AG04449 (cell line): ENCODE measurements at regions not wholly inside any gene's neighbourhood (a gene's known extent, or its start where the extent isn't known, plus 50 kb on each side); places are given as distances from the start of the nearest gene placed in this dataset.

ENCODE experiments used
- CTCF ChIA-PET: fragments of 350-600 bp; formaldehyde crosslinking; extraction: SDS; loops from one replicate; lab custom pipeline; 2021; ENCODE audit warnings: antibody characterized with exemption; lab: Yijun Ruan, JAX
- POLR2A ChIA-PET: fragments of 400-600, 350-600 bp; formaldehyde crosslinking; extraction: SDS; loops from one replicate; lab custom pipeline; 2020; ENCODE audit warnings: antibody characterized with exemption, inconsistent platforms; lab: Yijun Ruan, JAX
- DNase-seq: peaks from one replicate; pipeline ENCODE4 v3.0.0-alpha.2; 2010; ENCODE audit warnings: low read depth, low spot score
- H3K4me3 ChIP-seq: 2 replicates; pipeline ENCODE4 v1.5.1; 2011; ENCODE audit warnings: low read depth, mild to moderate bottlenecking, control low read depth, low read length
- TF ChIP-seq, protein P1 (sequence below): IDR thresholded peaks from one replicate; pipeline ENCODE4 v1.5.1; 2011; ENCODE audit warnings: mild to moderate bottlenecking, moderate library complexity, low read length, control low read depth, inconsistent platforms; ENCODE audit not compliant: insufficient read depth; ENCODE audit errors: missing control alignments

DNA sequence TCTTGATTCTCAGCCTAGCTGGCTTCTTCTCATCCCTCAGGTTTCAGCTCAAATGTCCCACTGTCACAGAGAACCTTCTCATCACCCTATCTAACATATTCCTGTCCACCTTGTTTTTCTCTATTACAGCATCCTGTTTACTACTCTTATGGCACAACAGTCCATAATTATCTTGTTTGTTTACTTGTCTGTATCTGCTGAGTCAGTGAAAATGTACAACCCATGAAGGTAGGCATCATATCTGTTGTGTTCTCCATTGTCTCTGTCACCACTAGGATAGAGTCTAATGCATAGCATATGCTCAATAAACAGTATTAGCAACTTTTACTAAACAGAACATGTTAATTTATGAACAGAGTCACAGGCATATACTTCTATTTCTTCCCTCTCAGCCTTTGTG lies 261.7 kb downstream of the ETAA1 start:
- no peak overlapping the region for H3K4me3 ChIP-seq
- ChIA-PET POLR2A (no interaction called here), CTCF (interaction anchor here (2.5 kb wide), 1 partner anchor 8 kb away, joined by 13 read pairs; no protein-coding TSS in a partner anchor)
- no peak for DNase-seq
- TF ChIP-seq, protein P1, sequence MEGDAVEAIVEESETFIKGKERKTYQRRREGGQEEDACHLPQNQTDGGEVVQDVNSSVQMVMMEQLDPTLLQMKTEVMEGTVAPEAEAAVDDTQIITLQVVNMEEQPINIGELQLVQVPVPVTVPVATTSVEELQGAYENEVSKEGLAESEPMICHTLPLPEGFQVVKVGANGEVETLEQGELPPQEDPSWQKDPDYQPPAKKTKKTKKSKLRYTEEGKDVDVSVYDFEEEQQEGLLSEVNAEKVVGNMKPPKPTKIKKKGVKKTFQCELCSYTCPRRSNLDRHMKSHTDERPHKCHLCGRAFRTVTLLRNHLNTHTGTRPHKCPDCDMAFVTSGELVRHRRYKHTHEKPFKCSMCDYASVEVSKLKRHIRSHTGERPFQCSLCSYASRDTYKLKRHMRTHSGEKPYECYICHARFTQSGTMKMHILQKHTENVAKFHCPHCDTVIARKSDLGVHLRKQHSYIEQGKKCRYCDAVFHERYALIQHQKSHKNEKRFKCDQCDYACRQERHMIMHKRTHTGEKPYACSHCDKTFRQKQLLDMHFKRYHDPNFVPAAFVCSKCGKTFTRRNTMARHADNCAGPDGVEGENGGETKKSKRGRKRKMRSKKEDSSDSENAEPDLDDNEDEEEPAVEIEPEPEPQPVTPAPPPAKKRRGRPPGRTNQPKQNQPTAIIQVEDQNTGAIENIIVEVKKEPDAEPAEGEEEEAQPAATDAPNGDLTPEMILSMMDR = no peak

DNA sequence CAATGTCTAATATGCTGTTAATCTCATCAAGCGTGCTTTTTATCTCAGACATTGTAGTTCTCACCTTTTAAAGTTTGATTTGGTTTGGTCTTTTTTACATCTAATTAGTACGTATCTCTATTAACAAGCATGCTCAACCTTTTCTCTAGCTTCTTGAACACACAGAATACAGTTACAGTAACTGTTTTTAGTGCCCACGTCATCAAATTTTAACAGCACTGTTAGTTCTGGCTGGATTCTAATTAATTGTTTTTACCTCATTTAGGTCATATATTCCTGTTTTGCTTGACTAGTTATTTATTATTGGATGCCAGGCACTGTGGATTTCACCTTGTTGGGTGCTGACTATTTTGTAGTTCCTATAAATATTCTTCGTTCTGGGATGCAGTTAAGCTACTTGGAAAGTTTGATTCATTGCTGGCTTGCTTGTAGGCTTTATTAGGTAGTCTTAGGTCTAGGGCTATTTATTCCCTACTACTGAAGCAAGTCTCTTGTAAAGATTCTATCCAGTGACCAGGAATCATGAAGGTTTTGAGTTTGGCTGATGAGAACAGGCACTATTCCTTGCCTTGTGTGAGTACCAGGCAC lies 263.0 kb downstream of the ETAA1 start:
- H3K4me3 ChIP-seq = no peak overlapping the region
- DNase-seq = no peak
- TF ChIP-seq, protein P1 = no peak
- CTCF ChIA-PET = interaction anchor here (1.1 to 2.5 kb wide), 2 partner anchors 9 to 186 kb away, joined by 4 to 13 read pairs; no protein-coding TSS in a partner anchor
- POLR2A ChIA-PET = no interaction called here

DNA sequence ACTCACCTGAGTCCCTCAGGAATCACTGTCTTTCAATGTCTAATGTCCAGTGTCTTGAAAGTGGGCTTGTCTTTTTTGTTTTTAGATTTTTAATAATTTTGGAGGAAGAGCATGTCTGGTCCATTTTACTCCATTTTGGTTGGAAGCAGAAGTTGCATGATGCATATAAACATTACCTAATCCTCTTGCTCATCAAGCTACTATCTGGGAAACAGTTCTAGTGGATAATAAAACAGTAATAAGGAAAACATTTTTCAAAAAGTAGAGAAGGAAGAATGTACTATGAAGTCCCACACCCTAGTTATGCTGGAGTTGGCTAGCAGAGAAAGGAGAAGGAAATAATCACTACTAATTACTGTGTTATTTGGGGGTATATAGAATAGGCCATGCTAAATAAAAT lies 263.7 kb downstream of the ETAA1 start:
- TF ChIP-seq, protein P1 = no peak
- ChIA-PET CTCF (interaction anchor here (1.1 to 2.5 kb wide), 2 partner anchors 10 to 185 kb away, joined by 4 to 13 read pairs; no protein-coding TSS in a partner anchor), POLR2A (no interaction called here)
- no peak for DNase-seq
- H3K4me3 ChIP-seq = no peak overlapping the region

DNA sequence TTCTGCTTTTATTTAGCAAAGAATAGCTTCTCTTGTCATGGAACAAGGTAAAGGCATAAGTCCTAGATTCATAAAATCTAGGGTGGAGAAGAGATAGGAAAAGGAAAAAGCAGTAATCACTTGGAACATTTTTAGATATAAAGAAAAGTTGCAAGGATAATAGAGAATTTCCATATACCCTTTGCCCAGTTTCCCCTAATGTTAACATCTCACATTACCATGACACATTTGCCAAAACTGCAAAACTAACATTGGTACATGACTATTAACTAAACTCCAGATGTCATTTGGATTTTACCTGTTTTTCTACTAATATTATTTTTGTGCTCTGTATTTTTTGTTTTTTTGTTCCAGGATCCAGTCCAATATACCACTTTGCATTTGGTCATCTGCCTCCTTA lies 265.1 kb downstream of the ETAA1 start:
- TF ChIP-seq, protein P1 = no peak
- ChIA-PET CTCF (interaction anchor here (1.0 kb wide), 1 partner anchor 11 kb away, joined by 5 read pairs; no protein-coding TSS in a partner anchor), POLR2A (no interaction called here)

DNA sequence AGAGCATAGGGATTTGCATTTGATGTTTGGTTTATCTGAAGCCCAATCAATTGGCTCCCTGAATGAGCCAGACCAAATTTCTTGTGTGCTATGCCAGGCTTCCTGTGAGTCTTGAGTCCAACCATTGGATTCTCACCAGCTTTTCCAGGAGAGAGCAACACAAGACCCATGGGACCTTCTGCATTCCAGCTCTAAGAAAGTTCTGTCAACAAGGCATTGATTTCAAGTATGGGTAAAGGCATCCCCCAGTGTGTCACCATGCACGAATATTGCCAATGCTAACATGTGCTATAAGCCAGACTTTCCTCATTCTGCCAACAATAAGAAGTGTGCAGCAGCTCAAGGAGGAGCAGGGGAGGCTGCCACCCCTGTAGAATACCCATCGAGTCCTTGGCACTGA lies 266.6 kb downstream of the ETAA1 start:
- no peak overlapping the region for H3K4me3 ChIP-seq
- TF ChIP-seq, protein P1 = no peak
- CTCF ChIA-PET = interaction anchor here (0.6 to 1.0 kb wide), 3 partner anchors 10 to 70 kb away, joined by 3 to 6 read pairs (median 4); no protein-coding TSS in a partner anchor
- POLR2A ChIA-PET = no interaction called here
- no peak for DNase-seq

More for the DNA sequence above, 265.1 kb downstream of the ETAA1 start:
- H3K4me3 ChIP-seq = no peak overlapping the region
- no peak for DNase-seq

DNA sequence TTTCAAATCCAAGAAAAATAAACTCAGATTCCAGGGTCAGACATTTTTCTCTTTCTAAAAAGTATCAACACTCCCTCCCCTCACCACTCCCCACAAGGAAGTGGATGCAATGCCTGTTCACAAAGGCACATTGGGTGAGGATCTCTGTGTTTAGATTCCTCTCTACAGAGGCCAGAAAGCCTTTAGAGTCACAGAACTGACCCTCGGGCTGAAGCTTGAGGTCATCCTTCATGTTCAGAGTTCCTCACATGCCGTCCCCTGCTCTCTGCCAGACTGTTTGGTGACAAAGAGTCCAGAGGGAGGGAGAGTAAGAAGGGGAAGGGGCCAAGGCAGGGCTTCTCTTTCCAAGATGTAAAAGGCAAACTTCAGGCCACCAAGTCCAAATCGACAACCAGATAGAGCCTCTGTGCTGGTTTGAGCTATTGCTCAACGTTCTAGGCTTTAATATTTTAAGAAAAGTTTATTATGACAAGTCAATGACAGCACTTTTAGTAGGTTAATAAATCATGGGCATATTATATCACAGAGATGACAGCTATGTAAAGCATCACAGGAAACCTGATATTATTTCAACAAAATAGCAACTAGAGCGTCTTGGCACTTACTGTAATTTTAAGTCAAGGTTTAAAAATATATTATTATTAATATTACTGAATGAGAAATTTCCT lies 269.4 kb downstream of the ETAA1 start:
- no peak for DNase-seq
- CTCF ChIA-PET = interaction anchor here (1.1 to 1.2 kb wide), 2 partner anchors 9 to 14 kb away, joined by 3 read pairs; no protein-coding TSS in a partner anchor

More for the DNA sequence above, 269.4 kb downstream of the ETAA1 start:
- H3K4me3 ChIP-seq = no peak overlapping the region
- POLR2A ChIA-PET = no interaction called here
- TF ChIP-seq, protein P1 = no peak
